Ammon's horn (tissue), 1 donor: ENCODE measurements at regions not wholly inside any gene's neighbourhood (a gene's known extent, or its start where the extent isn't known, plus 50 kb on each side); places are given as distances from the start of the nearest gene placed in this dataset.

Experiments used
- DNase-seq: peaks from one replicate; pipeline ENCODE4 v3.0.0-alpha.2; 2016; ENCODE audit warnings: low spot score

GRCh38 chr13:105979131-105980011 lies 556.1 kb downstream of the EFNB2 start:
- DNase-seq: no peak

- DNase-seq: no peak
Measured at GRCh38 chr13:105974380-105974779, 561.1 kb downstream of the EFNB2 start.

GRCh38 chr13:105972811-105973590 lies 562.5 kb downstream of the EFNB2 start:
- DNase-seq: peak; percentile 6

GRCh38 chr13:105972306-105972721 lies 563.1 kb downstream of the EFNB2 start:
- DNase-seq: peak; percentile 11

DNA sequence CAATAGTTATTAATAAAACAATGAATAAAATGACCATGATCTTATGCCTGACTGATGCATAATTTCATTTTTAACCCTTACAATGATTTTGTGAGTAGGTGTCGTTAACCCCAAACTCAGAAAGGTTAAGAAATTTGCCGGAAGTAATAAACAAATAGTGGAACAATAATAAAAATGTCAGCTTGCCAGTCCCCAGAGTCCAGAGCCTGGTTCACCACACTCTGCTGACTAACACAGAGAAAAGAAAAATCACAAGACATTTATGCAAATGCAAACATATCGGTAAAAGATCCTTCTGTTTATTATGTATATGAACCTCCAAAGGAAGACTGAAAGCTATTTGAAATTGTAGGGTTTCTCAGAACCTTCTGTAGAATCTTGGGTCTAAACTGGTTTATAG lies 563.7 kb downstream of the EFNB2 start:
- no peak for DNase-seq

- no peak for DNase-seq
Measured at GRCh38 chr13:105971312-105971711, 564.1 kb downstream of the EFNB2 start.

DNA sequence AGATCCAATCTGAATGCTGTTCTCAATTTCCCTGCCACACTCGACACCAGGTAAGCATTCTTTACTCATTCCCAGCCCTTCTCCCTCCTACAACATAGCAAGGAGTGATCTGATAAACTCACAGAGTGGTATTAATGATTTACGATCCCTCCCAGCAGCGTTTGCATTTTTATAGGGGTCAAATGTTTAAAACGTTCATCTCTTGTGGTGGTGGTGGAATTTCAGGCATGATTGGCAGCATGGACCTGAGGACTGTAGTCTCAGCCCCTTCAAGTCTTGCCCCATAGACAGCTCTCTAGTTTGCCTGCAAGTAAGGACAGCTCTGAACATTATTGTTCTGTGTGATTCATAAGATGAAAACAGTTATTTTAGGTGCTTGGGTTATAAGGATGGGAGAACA lies 565.7 kb downstream of the EFNB2 start:
- no peak for DNase-seq

- DNase-seq: no peak
Measured at GRCh38 chr13:105965910-105966309, 569.6 kb downstream of the EFNB2 start.

GRCh38 chr13:105962080-105962479 lies 573.4 kb downstream of the EFNB2 start:
- DNase-seq: no peak

DNA sequence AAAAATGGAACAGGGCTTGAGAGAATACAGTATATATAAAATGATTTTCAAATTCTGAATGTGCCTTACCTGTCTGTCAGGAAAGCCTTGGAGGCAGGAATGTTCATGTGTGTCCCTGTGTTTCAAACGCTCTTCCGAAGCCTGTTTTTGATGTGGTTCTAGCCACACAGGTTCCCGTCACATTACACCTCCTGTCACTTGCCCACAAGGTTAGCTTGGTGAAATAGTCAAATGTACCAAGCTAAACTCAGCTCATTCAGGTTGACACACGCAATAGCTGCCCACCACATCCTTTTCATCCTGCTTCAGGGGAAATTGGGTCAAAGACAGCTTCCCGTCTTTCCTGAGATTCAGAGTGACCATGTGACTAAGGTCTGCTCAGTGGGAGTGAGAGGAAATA lies 574.0 kb downstream of the EFNB2 start:
- no peak for DNase-seq

DNA sequence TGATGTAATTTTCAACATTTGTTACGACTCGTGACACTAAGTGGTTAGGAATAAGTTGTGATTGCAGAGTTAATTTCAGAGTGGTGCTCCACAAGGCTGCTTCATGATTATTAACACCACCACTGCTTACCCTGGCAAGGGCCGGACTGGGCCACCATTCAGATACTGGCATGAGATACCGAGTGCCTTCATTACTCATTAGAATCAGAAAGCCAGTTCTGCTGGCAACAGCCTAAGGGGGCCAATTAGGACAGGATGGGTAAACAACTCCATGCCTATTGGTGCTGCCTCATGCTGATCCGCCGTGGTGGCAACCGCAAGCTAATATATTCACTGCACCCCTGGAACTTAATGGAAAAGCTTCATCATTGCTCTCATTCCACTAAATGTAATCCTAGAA lies 575.1 kb downstream of the EFNB2 start:
- DNase-seq: peak; percentile 51

GRCh38 chr13:105959876-105960275 lies 575.6 kb downstream of the EFNB2 start:
- DNase-seq: no peak

- no peak for DNase-seq
Measured at GRCh38 chr13:105957769-105958438, 577.6 kb downstream of the EFNB2 start.

- peak; percentile 30 for DNase-seq
Measured at GRCh38 chr13:105956921-105957320, 578.5 kb downstream of the EFNB2 start.

DNA sequence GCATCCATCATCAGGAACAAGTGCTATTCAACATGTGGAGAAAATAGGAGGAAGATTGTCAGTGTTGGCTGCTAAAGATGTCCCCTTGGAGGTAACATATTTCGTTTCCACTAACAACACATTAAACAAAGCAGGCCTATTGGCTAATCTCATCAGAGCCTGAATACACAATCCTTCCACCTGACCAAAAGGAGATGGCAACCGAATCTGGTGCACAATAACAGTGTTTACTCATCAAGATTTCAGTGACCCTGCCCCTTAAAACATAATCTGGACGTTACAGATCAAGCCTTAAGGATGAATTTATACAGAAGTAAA lies 582.5 kb downstream of the EFNB2 start:
- no peak for DNase-seq

GRCh38 chr13:105952233-105952972 lies 583.1 kb downstream of the EFNB2 start:
- DNase-seq: no peak

- no peak for DNase-seq
Measured at GRCh38 chr13:105948143-105948542, 587.3 kb downstream of the EFNB2 start.

DNA sequence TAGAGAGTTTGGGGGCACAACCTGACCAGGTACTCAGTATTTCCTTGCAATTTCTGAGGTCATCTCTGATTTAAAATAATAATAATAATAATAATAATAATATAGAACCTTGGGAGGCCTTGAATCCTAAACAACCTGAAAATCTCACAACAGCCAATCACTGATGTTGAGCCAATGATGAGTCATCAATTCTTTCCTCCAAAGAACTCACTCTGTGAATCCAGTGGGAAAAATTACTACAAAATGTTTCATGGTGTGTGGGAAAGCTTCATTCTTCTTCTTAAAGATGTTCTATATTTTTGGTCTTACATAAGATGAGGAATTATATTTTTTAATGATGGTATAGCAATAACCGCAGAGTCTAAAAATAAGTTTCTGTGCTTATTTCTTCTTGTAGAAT lies 594.6 kb downstream of the EFNB2 start:
- no peak for DNase-seq

GRCh38 chr13:105937451-105937850 lies 598.0 kb downstream of the EFNB2 start:
- DNase-seq: no peak

DNA sequence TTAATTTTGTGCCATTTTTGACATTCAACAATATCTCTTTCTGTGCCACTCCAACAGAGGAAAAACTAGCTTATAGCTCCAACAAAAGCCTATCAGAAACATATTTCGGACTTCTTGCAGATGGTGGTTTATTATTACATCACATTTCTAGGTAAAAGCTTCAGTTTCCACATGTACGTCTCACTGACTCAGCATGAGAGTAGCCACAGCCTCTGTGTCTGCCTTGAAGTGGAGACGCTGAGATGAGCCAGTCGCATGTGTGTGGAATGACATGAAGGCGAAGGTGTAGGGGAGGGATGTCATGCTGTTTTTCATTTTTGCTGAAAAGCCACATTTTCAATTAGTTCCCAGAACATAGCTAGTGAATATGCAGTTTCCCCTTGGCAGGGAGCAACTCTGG lies 598.6 kb downstream of the EFNB2 start:
- DNase-seq: no peak

DNA sequence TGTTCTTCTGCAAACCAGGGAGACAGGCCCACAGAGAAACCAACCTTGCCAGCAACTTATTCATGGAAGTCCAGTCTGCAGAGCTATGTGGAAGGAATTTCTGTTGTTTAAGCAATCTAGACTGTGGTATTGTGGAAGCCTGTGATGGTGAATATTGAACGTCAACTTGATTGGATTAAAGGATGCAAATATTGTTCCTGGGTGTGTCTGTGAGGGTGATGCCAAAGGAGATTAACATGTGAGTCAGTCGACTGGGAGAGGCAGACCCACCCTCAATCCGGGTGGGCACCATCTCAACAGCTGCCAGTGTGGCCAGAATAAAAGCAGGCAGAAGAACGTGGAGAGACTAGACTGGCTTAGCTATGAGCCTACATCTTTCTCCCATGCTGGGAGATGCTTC lies 606.0 kb downstream of the EFNB2 start:
- no peak for DNase-seq

GRCh38 chr13:105928901-105929300 lies 606.6 kb downstream of the EFNB2 start:
- DNase-seq: no peak
